PC-9 (cell line): ENCODE measurements at regions not wholly inside any gene's neighbourhood (a gene's known extent, or its start where the extent isn't known, plus 50 kb on each side); places are given as distances from the start of the nearest gene placed in this dataset.

Experiments used
- EZH2 ChIP-seq: fragments of 200-600 bp; sonication (generic); IDR thresholded peaks from 2 replicates; pipeline ENCODE4 v1.8.0; 2017; ENCODE audit warnings: antibody characterized with exemption, low read depth
- TF ChIP-seq, protein P1 (sequence below): fragments of 200-600 bp; sonication (generic); conservative IDR thresholded peaks from 2 replicates; pipeline ENCODE4 v1.6.1; 2017; ENCODE audit warnings: mixed run types, antibody characterized with exemption, mild to moderate bottlenecking, moderate library complexity

GRCh38 chr3:73179601-73180000, 118.1 kb downstream of the EBLN2 start:
- TF ChIP-seq, protein P1, sequence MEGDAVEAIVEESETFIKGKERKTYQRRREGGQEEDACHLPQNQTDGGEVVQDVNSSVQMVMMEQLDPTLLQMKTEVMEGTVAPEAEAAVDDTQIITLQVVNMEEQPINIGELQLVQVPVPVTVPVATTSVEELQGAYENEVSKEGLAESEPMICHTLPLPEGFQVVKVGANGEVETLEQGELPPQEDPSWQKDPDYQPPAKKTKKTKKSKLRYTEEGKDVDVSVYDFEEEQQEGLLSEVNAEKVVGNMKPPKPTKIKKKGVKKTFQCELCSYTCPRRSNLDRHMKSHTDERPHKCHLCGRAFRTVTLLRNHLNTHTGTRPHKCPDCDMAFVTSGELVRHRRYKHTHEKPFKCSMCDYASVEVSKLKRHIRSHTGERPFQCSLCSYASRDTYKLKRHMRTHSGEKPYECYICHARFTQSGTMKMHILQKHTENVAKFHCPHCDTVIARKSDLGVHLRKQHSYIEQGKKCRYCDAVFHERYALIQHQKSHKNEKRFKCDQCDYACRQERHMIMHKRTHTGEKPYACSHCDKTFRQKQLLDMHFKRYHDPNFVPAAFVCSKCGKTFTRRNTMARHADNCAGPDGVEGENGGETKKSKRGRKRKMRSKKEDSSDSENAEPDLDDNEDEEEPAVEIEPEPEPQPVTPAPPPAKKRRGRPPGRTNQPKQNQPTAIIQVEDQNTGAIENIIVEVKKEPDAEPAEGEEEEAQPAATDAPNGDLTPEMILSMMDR = no peak
- TF ChIP-seq EZH2 = no peak
